ENCODE measurements at regions not wholly inside any gene's neighbourhood (a gene's known extent, or its start where the extent isn't known, plus 50 kb on each side); places are given as distances from the start of the nearest gene placed in this dataset.
"Not testable (repeated sequence)": the region's sequence is repeated elsewhere in the genome, so short reads cannot be mapped to it uniquely, and the experiment has no call there.

- TF ChIP-seq CTCF (conservative IDR thresholded peaks at IDR 0.05; ENCODE audit: low read depth in 2 of 2); EZH2phosphoT487 (IDR thresholded peaks at IDR 0.05; ENCODE audit: unreplicated experiment); EZH2 (IDR thresholded peaks at IDR 0.05; ENCODE audit: low read depth, unreplicated experiment); POLR2AphosphoS5 (IDR thresholded peaks at IDR 0.05; ENCODE audit: low read depth); REST (IDR thresholded peaks at IDR 0.05; ENCODE audit: unreplicated experiment); NANOG (IDR thresholded peaks at IDR 0.05; ENCODE audit: borderline replicate concordance); CREB1 (CRISPR knock-in tag; IDR thresholded peaks at IDR 0.05; ENCODE audit: low read depth); STAT1 (IDR thresholded peaks at IDR 0.05; ENCODE audit: unreplicated experiment): not testable (repeated sequence)
Measured at GRCh38 chrX:9299681-9300080, 165.2 kb upstream of the TBL1X start.

Measured in GM23338 (cell line).